ENCODE measurements at regions not wholly inside any gene's neighbourhood (a gene's known extent, or its start where the extent isn't known, plus 50 kb on each side); places are given as distances from the start of the nearest gene placed in this dataset.

DNA sequence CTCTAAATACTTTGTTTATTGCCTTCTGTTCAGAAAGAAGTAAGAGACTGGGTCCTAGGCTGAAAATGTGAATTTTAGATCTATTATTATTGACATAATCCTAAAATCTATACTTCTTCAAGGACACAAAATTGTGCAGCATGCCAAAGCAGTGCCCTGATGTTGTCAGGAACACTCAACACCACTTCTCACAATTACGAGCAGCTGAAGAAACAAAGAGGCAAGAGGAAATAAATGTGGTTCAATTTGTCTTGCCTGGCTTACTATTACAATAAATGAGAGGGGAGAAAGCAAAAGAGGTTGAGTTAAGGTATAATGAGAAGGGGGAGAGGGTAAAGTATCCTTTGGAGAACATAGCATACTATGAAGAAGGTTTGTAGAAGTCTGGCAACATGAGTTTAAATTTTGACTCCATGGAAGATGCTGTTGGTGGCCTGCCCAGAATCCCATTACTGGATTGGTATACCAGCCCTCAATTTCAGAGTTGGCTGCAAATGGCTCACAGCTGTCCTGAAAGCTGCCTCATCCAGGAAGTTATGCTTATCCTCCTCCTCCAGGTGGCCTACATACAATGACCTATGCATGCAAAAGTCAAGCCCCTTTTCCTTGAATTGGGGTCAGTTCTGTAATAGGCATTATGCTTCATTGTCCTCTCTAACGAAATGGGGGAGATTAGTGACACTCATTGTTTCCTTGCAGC is 274.6 kb upstream of the SMIM30 start:
- Mint-ChIP-seq H3K4me1 (ENCODE audit: low read depth, unreplicated experiment) (no peaks in the 10 kb centered on the region), H3K36me3 (ENCODE audit: insufficient read depth, unreplicated experiment) (no peaks in the 10 kb centered on the region), H3K27ac (ENCODE audit: unreplicated experiment) (no peak overlapping the region), H3K27me3 (ENCODE audit: unreplicated experiment) (no peaks in the 10 kb centered on the region), H3K9me3 (ENCODE audit: low read depth, unreplicated experiment) (peaks cover 18% of the 10 kb centered on the region), H3K4me3 (ENCODE audit: low read depth, unreplicated experiment) (no peak overlapping the region)
- TF ChIP-seq, protein P1, sequence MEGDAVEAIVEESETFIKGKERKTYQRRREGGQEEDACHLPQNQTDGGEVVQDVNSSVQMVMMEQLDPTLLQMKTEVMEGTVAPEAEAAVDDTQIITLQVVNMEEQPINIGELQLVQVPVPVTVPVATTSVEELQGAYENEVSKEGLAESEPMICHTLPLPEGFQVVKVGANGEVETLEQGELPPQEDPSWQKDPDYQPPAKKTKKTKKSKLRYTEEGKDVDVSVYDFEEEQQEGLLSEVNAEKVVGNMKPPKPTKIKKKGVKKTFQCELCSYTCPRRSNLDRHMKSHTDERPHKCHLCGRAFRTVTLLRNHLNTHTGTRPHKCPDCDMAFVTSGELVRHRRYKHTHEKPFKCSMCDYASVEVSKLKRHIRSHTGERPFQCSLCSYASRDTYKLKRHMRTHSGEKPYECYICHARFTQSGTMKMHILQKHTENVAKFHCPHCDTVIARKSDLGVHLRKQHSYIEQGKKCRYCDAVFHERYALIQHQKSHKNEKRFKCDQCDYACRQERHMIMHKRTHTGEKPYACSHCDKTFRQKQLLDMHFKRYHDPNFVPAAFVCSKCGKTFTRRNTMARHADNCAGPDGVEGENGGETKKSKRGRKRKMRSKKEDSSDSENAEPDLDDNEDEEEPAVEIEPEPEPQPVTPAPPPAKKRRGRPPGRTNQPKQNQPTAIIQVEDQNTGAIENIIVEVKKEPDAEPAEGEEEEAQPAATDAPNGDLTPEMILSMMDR (IDR thresholded peaks at IDR 0.05; ENCODE audit: unreplicated experiment) = no peak
- CTCF ChIA-PET = no interaction called here
- no peak for DNase-seq
- intact Hi-C loops (cut with micrococcal nuclease; ENCODE audit: unreplicated experiment) = no loop called here
- no TSS peak for BruUV-seq (replicated peaks)

- H3K27ac Mint-ChIP-seq (ENCODE audit: unreplicated experiment) = no peak overlapping the region
- H3K4me1 Mint-ChIP-seq (ENCODE audit: low read depth, unreplicated experiment) = no peaks in the 10 kb centered on the region
- H3K27me3 Mint-ChIP-seq (ENCODE audit: unreplicated experiment) = no peaks in the 10 kb centered on the region
- peaks cover 18% of the 10 kb centered on the region for H3K9me3 Mint-ChIP-seq (ENCODE audit: low read depth, unreplicated experiment)
- CTCF ChIA-PET = no interaction called here
- no peak overlapping the region for H3K4me3 Mint-ChIP-seq (ENCODE audit: low read depth, unreplicated experiment)
- DNase-seq = no peak
- intact Hi-C loops (cut with micrococcal nuclease; ENCODE audit: unreplicated experiment) = no loop called here
- no TSS peak for BruUV-seq (replicated peaks)
- TF ChIP-seq, protein P1 (IDR thresholded peaks at IDR 0.05; ENCODE audit: unreplicated experiment) = no peak
- H3K36me3 Mint-ChIP-seq (ENCODE audit: insufficient read depth, unreplicated experiment) = no peaks in the 10 kb centered on the region
Measured at GRCh38 chr7:113392421-113392820, 274.1 kb upstream of the SMIM30 start.

DNA sequence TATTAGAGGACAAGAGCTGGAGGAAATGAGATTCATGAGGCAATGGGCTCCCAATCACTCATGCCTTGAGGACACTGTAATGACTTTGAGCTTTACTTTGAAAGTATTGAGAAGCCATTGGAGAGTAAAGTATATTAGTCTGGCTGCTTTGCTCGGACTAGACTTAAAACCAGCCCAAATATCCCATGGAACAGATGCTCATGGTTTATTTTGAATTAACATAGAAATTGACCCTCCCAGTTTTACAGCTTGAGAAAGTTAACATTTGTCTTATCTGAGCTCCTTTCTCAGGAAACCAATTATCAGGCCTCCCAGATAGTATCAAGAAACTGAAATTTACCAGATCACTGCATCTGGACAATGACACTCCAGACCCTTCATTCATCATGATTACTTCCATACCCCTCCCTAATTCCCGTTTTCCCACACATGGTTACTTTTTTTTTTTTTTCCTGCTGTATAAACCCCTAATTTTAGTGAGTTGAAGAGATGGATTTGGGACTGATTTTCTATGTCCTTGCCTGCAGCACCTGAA is 270.8 kb upstream of the SMIM30 start:
- TF ChIP-seq, protein P1 (IDR thresholded peaks at IDR 0.05; ENCODE audit: unreplicated experiment) = no peak
- intact Hi-C loops (cut with micrococcal nuclease; ENCODE audit: unreplicated experiment) = no loop called here
- Mint-ChIP-seq H3K27ac (ENCODE audit: unreplicated experiment) (no peak overlapping the region), H3K9me3 (ENCODE audit: low read depth, unreplicated experiment) (peaks cover 9% of the 10 kb centered on the region), H3K36me3 (ENCODE audit: insufficient read depth, unreplicated experiment) (no peaks in the 10 kb centered on the region), H3K4me1 (ENCODE audit: low read depth, unreplicated experiment) (no peaks in the 10 kb centered on the region), H3K4me3 (ENCODE audit: low read depth, unreplicated experiment) (no peak overlapping the region), H3K27me3 (ENCODE audit: unreplicated experiment) (no peaks in the 10 kb centered on the region)
- BruUV-seq (replicated peaks) = no TSS peak
- CTCF ChIA-PET = no interaction called here
- DNase-seq = no peak

GRCh38 chr7:113383638-113384037 is 265.3 kb upstream of the SMIM30 start:
- H3K9me3 Mint-ChIP-seq (ENCODE audit: low read depth, unreplicated experiment) = peaks cover 4% of the 10 kb centered on the region
- H3K36me3 Mint-ChIP-seq (ENCODE audit: insufficient read depth, unreplicated experiment) = no peaks in the 10 kb centered on the region
- H3K4me1 Mint-ChIP-seq (ENCODE audit: low read depth, unreplicated experiment) = no peaks in the 10 kb centered on the region
- H3K4me3 Mint-ChIP-seq (ENCODE audit: low read depth, unreplicated experiment) = no peak overlapping the region
- no TSS peak for BruUV-seq (replicated peaks)
- TF ChIP-seq, protein P1 (IDR thresholded peaks at IDR 0.05; ENCODE audit: unreplicated experiment) = no peak
- intact Hi-C loops (cut with micrococcal nuclease; ENCODE audit: unreplicated experiment) = no loop called here
- DNase-seq = no peak
- CTCF ChIA-PET = no interaction called here
- H3K27me3 Mint-ChIP-seq (ENCODE audit: unreplicated experiment) = no peaks in the 10 kb centered on the region
- H3K27ac Mint-ChIP-seq (ENCODE audit: unreplicated experiment) = no peak overlapping the region

All from Calu3 (cell line).